ENCODE measurements at regions not wholly inside any gene's neighbourhood (a gene's known extent, or its start where the extent isn't known, plus 50 kb on each side); places are given as distances from the start of the nearest gene placed in this dataset.

DNA sequence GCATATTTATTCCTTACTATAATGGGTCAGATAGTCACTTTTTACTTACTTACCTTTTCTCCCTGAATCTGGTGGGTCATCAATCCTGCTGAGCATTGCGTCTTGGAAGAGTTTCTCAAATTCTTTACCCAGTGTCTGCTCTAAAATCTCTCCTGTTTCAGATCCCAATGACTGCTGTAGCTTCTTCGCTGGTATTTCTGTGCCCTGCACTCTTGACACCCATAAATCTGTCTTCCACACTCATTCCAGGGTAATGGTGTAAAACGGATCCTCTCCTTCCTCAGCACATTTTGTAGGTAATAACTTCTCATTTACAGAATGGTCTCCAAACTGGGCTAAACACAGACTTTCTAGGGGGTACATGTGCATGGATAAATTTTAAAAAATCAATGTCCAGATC, 407.4 kb downstream of the DMAC1 start:
- Mint-ChIP-seq H3K9me3 (no peaks in the 10 kb centered on the region), H3K27ac (no peak overlapping the region), H3K4me3 (no peak overlapping the region), H3K27me3 (peaks cover 10% of the 10 kb centered on the region), H3K4me1 (ENCODE audit: low read depth) (no peaks in the 10 kb centered on the region), H3K36me3 (ENCODE audit: low read depth) (no peaks in the 10 kb centered on the region)
- DNase-seq: no peak

DNA sequence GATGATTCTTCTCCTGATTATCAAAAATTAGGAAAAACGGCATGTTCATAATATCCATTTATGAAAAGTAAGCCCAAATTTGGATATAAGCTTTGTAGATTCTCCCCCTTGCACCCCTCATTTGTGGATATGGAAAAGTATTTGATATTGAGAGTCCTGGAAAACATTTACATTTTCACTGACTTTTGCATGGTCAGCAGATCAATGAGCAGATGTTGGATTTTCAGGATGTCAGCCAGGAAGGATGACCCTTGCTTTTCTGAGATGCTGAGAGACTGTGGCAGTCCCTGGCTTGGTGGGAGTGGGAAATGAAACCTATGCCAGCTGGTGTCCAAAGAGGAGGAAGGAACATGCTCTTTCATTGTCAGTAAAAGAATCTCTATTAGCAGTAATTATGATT, 410.8 kb downstream of the DMAC1 start:
- H3K4me1 Mint-ChIP-seq (ENCODE audit: low read depth): no peaks in the 10 kb centered on the region
- no peak overlapping the region for H3K27ac Mint-ChIP-seq
- DNase-seq: no peak
- H3K27me3 Mint-ChIP-seq: peaks cover 10% of the 10 kb centered on the region
- H3K9me3 Mint-ChIP-seq: no peaks in the 10 kb centered on the region
- no peak overlapping the region for H3K4me3 Mint-ChIP-seq
- H3K36me3 Mint-ChIP-seq (ENCODE audit: low read depth): no peaks in the 10 kb centered on the region

GRCh38 chr9:7387840-7388239, 411.7 kb downstream of the DMAC1 start:
- no peaks in the 10 kb centered on the region for H3K36me3 Mint-ChIP-seq (ENCODE audit: low read depth)
- H3K27me3 Mint-ChIP-seq: peaks cover 8% of the 10 kb centered on the region
- no peak overlapping the region for H3K27ac Mint-ChIP-seq
- DNase-seq: no peak
- no peaks in the 10 kb centered on the region for H3K4me1 Mint-ChIP-seq (ENCODE audit: low read depth)
- no peak overlapping the region for H3K4me3 Mint-ChIP-seq
- H3K9me3 Mint-ChIP-seq: no peaks in the 10 kb centered on the region

- Mint-ChIP-seq H3K27ac (no peak overlapping the region), H3K4me3 (no peak overlapping the region), H3K27me3 (peaks cover 8% of the 10 kb centered on the region), H3K4me1 (ENCODE audit: low read depth) (no peaks in the 10 kb centered on the region), H3K9me3 (no peaks in the 10 kb centered on the region), H3K36me3 (ENCODE audit: low read depth) (no peaks in the 10 kb centered on the region)
- DNase-seq: no peak
Observed at GRCh38 chr9:7382304-7382703, 417.3 kb downstream of the DMAC1 start.

GRCh38 chr9:7377489-7377888, 422.1 kb downstream of the DMAC1 start:
- H3K9me3 Mint-ChIP-seq: no peaks in the 10 kb centered on the region
- H3K36me3 Mint-ChIP-seq (ENCODE audit: low read depth): no peaks in the 10 kb centered on the region
- H3K4me3 Mint-ChIP-seq: no peak overlapping the region
- no peak for DNase-seq
- no peak overlapping the region for H3K27ac Mint-ChIP-seq
- no peaks in the 10 kb centered on the region for H3K4me1 Mint-ChIP-seq (ENCODE audit: low read depth)
- H3K27me3 Mint-ChIP-seq: peaks cover 6% of the 10 kb centered on the region

GRCh38 chr9:7376833-7377232, 422.7 kb downstream of the DMAC1 start:
- H3K4me1 Mint-ChIP-seq (ENCODE audit: low read depth): no peaks in the 10 kb centered on the region
- no peak for DNase-seq
- H3K9me3 Mint-ChIP-seq: no peaks in the 10 kb centered on the region
- H3K36me3 Mint-ChIP-seq (ENCODE audit: low read depth): no peaks in the 10 kb centered on the region
- H3K27ac Mint-ChIP-seq: no peak overlapping the region
- no peak overlapping the region for H3K4me3 Mint-ChIP-seq
- H3K27me3 Mint-ChIP-seq: peaks cover 2% of the 10 kb centered on the region

DNA sequence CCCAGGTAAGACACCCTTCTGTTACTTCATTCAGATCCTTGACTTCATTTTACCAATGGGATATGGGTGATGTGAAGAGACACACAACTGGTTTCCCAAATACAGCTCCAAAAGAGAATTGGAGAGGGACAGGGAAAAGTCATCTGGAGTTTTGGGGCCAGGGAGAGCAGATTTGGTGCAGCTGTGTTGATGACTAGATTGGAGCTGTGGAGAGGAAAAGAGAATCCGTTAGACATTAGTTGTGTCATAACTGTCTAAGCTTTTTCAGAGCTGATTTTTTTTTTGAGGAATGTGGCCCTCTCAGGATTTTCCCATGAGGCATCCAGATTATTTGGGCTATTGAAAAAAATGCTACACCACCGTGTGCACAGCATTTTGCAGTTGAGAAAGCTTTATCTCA, 423.4 kb downstream of the DMAC1 start:
- Mint-ChIP-seq H3K27me3 (peaks cover 2% of the 10 kb centered on the region), H3K27ac (no peak overlapping the region), H3K4me1 (ENCODE audit: low read depth) (no peaks in the 10 kb centered on the region), H3K9me3 (no peaks in the 10 kb centered on the region), H3K4me3 (no peak overlapping the region), H3K36me3 (ENCODE audit: low read depth) (no peaks in the 10 kb centered on the region)
- no peak for DNase-seq

DNA sequence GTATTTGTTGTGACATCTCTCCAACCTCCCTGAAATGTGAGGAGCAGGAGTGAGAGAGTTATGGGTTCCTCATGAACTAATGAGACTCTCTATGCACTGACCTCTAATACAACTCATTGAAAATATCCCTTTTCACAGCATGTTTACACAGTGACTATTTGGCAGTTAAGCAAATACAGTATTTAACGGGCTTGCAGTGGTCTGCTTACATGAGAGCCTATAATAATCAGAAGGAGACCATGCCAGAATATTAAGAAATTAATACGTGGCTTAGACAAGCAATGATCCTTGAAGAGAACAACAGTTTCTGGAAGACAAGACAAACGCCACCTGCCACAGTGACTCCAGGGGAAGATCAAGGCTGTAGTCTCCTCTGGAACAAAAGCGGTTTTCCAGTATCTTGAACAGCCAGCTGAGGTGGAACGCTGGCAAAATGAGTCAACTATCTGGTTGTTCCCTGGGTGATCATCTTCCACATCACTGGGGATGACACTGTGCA, 424.5 kb downstream of the DMAC1 start:
- Mint-ChIP-seq H3K36me3 (ENCODE audit: low read depth) (no peaks in the 10 kb centered on the region), H3K27ac (no peak overlapping the region), H3K9me3 (no peaks in the 10 kb centered on the region), H3K27me3 (peaks cover 2% of the 10 kb centered on the region), H3K4me1 (ENCODE audit: low read depth) (no peaks in the 10 kb centered on the region), H3K4me3 (no peak overlapping the region)
- no peak for DNase-seq

DNA sequence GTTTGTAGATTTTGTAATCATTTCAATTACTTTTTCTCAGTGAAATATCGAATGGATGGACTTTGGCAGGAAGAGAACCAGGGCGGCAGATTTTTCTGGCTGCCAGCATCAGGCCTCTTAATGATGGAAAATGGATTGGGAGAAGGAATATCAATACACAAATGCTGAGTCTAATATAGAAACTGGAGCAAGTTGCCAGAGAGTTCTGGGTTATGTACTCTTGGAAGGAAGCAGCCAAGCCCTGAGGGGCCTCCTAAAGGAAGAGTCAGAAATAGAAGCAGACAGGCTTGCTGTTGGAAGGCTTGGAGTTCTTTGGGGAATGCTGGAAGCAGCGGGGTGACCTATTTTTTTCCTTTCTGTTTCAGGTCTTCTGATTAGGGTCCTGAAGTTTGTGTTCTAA, 428.6 kb downstream of the DMAC1 start:
- no peaks in the 10 kb centered on the region for H3K4me1 Mint-ChIP-seq (ENCODE audit: low read depth)
- no peak for DNase-seq
- no peak overlapping the region for H3K27ac Mint-ChIP-seq
- no peaks in the 10 kb centered on the region for H3K36me3 Mint-ChIP-seq (ENCODE audit: low read depth)
- H3K27me3 Mint-ChIP-seq: no peaks in the 10 kb centered on the region
- no peak overlapping the region for H3K4me3 Mint-ChIP-seq
- no peaks in the 10 kb centered on the region for H3K9me3 Mint-ChIP-seq

DNA sequence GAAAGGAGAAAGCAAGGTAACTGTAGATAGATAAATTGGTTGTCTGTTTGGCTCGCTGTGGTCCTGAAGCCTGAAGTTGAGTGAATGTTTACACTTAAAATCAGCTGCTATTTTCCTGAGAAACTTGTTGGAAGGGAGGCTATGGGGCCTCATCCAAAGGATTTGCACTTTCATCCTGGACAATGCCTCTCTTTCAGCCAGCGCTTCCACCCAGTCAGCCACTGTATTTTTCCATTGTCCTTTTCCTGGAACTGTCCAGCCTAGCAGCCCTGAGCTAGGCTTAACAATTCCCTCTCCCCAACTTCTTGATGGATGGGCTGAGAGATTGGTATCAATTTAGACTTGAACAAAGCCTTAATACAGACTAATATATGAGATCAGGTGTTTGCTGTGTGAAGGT, 429.2 kb downstream of the DMAC1 start:
- DNase-seq: no peak
- Mint-ChIP-seq H3K4me3 (no peak overlapping the region), H3K36me3 (ENCODE audit: low read depth) (no peaks in the 10 kb centered on the region), H3K4me1 (ENCODE audit: low read depth) (no peaks in the 10 kb centered on the region), H3K9me3 (no peaks in the 10 kb centered on the region), H3K27ac (no peak overlapping the region), H3K27me3 (no peaks in the 10 kb centered on the region)

GRCh38 chr9:7369384-7369821, 430.2 kb downstream of the DMAC1 start:
- no peak overlapping the region for H3K27ac Mint-ChIP-seq
- H3K4me3 Mint-ChIP-seq: no peak overlapping the region
- H3K36me3 Mint-ChIP-seq (ENCODE audit: low read depth): no peaks in the 10 kb centered on the region

DNA sequence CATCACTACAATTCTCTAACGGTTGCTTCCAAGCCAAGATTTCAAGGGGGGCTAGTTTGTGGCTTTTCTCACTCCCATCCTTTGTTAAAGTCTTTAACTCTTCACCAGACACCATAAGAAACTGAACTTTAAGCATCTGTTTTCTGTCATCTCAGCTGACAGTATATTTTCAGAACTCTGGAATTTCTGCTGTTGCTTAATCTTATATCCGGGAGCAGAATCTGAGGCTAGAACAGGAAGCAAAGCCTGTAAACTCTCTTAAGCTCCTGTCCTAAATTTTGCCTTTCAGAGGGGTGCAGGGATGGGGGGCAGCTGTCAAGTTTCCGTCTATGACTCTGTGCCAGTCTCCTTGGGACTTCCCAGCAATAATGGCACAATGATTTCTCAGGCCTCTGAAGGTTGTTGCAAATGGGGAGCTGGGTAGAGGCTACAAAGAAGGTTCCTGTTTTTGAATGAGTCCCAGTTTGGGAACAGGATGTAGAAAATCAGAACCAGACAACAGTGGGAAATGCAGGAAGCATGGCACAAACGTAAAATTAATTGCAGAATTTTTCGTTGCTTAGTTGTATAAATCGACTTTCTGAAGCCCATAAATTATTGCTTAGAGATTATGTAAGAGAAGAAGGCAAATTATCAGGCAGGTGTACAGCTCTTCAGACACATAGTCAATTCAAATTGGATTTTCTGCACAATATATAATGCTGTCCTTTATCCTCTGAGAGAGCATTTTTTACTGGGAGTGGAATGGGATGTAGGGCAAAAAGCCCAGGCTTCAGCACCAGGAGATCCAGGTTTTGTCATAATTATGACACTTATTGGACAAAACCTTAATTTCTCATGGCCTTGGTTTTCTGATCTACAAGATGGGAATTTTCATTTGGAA, 430.9 kb downstream of the DMAC1 start:
- H3K9me3 Mint-ChIP-seq: no peaks in the 10 kb centered on the region
- no peak overlapping the region for H3K4me3 Mint-ChIP-seq
- H3K27me3 Mint-ChIP-seq: no peaks in the 10 kb centered on the region
- DNase-seq: no peak
- no peaks in the 10 kb centered on the region for H3K36me3 Mint-ChIP-seq (ENCODE audit: low read depth)
- H3K27ac Mint-ChIP-seq: no peak overlapping the region
- no peaks in the 10 kb centered on the region for H3K4me1 Mint-ChIP-seq (ENCODE audit: low read depth)

More at GRCh38 chr9:7369384-7369821, 430.2 kb downstream of the DMAC1 start:
- no peaks in the 10 kb centered on the region for H3K27me3 Mint-ChIP-seq
- H3K9me3 Mint-ChIP-seq: no peaks in the 10 kb centered on the region
- no peaks in the 10 kb centered on the region for H3K4me1 Mint-ChIP-seq (ENCODE audit: low read depth)
- DNase-seq: no peak

DNA sequence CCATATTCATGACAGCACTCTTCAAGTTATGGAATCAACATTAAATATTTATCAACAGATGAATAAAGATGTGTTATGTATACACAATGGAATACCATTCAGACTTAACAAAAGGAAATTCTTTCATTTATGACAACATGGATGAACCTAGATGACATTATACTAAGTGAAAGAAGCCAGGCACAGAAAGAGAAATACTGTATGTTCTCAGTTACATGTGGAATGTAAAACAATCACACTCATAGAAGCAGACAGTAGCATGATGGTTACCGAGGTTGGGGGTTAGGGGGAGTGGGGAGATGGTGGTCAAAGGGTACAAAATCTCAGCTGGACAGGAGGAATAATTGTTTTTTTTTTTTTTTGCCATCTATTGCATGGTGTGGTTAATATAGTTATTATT, 431.9 kb downstream of the DMAC1 start:
- Mint-ChIP-seq H3K27me3 (no peaks in the 10 kb centered on the region), H3K36me3 (ENCODE audit: low read depth) (no peaks in the 10 kb centered on the region), H3K27ac (no peak overlapping the region), H3K4me1 (ENCODE audit: low read depth) (no peaks in the 10 kb centered on the region), H3K9me3 (no peaks in the 10 kb centered on the region), H3K4me3 (no peak overlapping the region)
- no peak for DNase-seq

GRCh38 chr9:7366121-7366520, 433.5 kb downstream of the DMAC1 start:
- no peak overlapping the region for H3K27ac Mint-ChIP-seq
- H3K27me3 Mint-ChIP-seq: peaks cover 4% of the 10 kb centered on the region
- no peaks in the 10 kb centered on the region for H3K9me3 Mint-ChIP-seq
- H3K4me1 Mint-ChIP-seq (ENCODE audit: low read depth): no peaks in the 10 kb centered on the region
- no peaks in the 10 kb centered on the region for H3K36me3 Mint-ChIP-seq (ENCODE audit: low read depth)
- no peak overlapping the region for H3K4me3 Mint-ChIP-seq
- no peak for DNase-seq

DNA sequence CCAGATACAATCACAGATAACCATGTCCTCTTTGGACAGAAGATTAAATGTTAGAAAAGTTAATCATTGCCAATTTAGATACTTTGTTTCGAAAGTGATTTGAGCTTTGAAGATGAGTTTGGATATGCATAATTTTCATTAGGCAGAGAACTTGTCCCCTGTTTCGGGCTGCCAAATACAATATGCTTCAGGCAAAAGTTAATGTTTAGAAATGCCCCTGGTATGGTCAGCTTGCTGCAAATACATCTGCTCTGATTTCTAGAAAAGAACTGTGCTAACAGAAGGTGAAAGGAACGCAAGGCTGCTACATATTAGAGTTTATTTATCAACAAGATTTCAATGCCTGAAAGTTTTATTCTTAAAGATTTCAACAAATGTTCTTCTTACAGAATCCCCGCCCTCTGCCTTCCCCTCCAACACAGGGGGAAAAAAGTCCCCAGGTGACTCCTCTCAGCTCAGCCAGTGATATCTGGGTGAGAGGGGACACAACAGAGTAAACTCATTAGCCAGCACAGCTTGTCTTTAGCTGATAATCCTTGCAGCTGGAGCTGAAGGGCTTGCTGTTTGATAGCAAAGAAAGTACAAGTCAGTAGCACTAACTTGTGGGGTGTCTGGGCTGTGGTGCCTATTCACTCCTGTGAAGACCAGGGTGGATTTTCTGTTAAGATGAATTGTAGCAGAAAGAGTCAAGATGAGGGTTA, 435.7 kb downstream of the DMAC1 start:
- Mint-ChIP-seq H3K27me3 (peaks cover 19% of the 10 kb centered on the region), H3K9me3 (no peaks in the 10 kb centered on the region), H3K27ac (no peak overlapping the region), H3K4me1 (ENCODE audit: low read depth) (no peaks in the 10 kb centered on the region), H3K4me3 (no peak overlapping the region), H3K36me3 (ENCODE audit: low read depth) (no peaks in the 10 kb centered on the region)
- DNase-seq: no peak

Data from activated T-cell treated with anti-CD3 and anti-CD28 coated beads, Interleukin-2, amount 50 U/mL, for 24 hours (primary cell).